MM.1S (cell line): ENCODE measurements at regions not wholly inside any gene's neighbourhood (a gene's known extent, or its start where the extent isn't known, plus 50 kb on each side); places are given as distances from the start of the nearest gene placed in this dataset.

ENCODE experiments used
- DNase-seq: peaks from one replicate; pipeline ENCODE4 v3.0.0-alpha.2; 2015
- H2AFZ ChIP-seq: fragments of 300-600 bp; sonication (generic); 2 replicates; pipeline ENCODE4 v1.6.0; 2016; ENCODE audit warnings: antibody characterized with exemption, low read length
- H3F3A ChIP-seq: fragments of 300-600 bp; sonication (generic); 2 replicates; pipeline ENCODE4 v1.6.1; 2016; ENCODE audit warnings: mild to moderate bottlenecking, antibody characterized with exemption, low read length, moderate library complexity, mixed read lengths; ENCODE audit not compliant: insufficient read depth
- H3K27ac ChIP-seq: fragments of 300-600 bp; sonication (generic); 2 replicates; pipeline ENCODE4 v1.5.1; 2016; ENCODE audit warnings: mild to moderate bottlenecking, low read length
- H3K27me3 ChIP-seq: fragments of 300-600 bp; sonication (generic); replicated peaks from 2 replicates; pipeline ENCODE4 v1.6.0; 2016; ENCODE audit warnings: low read length; ENCODE audit not compliant: insufficient read depth
- H3K36me3 ChIP-seq: fragments of 300-600 bp; sonication (generic); replicated peaks from 2 replicates; pipeline ENCODE4 v1.6.1; 2016; ENCODE audit warnings: mild to moderate bottlenecking, low read length, mixed read lengths; ENCODE audit not compliant: insufficient read depth
- H3K4me1 ChIP-seq: fragments of 300-600 bp; sonication (generic); 2 replicates; pipeline ENCODE4 v1.6.1; 2016; ENCODE audit warnings: low read length, mixed read lengths
- H3K4me2 ChIP-seq: fragments of 300-600 bp; sonication (generic); 2 replicates; pipeline ENCODE4 v1.6.0; 2016; ENCODE audit warnings: low read depth, low read length
- H3K4me3 ChIP-seq: fragments of 300-600 bp; sonication (generic); 2 replicates; pipeline ENCODE4 v1.5.1; 2016; ENCODE audit warnings: low read length, mixed read lengths
- H3K79me2 ChIP-seq: fragments of 300-600 bp; sonication (generic); 2 replicates; pipeline ENCODE4 v1.6.1; 2016; ENCODE audit warnings: mixed run types, low read length, mixed read lengths
- H3K9ac ChIP-seq: fragments of 300-600 bp; sonication (generic); 2 replicates; pipeline ENCODE4 v1.6.1; 2016; ENCODE audit warnings: low read length, mixed read lengths
- H3K9me2 ChIP-seq: fragments of 300-600 bp; sonication (generic); replicated peaks from 2 replicates; pipeline ENCODE4 v1.6.1; 2016; ENCODE audit warnings: mild to moderate bottlenecking, low read length, mixed read lengths; ENCODE audit not compliant: insufficient read depth
- H3K9me3 ChIP-seq: fragments of 300-600 bp; sonication (generic); replicated peaks from 2 replicates; pipeline ENCODE4 v1.6.1; 2016; ENCODE audit warnings: mild to moderate bottlenecking, low read length, mixed read lengths; ENCODE audit not compliant: insufficient read depth
- H4K20me1 ChIP-seq: fragments of 300-600 bp; sonication (generic); 2 replicates; pipeline ENCODE4 v1.6.1; 2016; ENCODE audit warnings: mild to moderate bottlenecking, low read length, moderate library complexity, mixed read lengths; ENCODE audit not compliant: insufficient read depth
- CTCF ChIP-seq: fragments of 300-600 bp; sonication (generic); IDR thresholded peaks from 2 replicates; pipeline ENCODE4 v1.5.1; 2016; ENCODE audit warnings: antibody characterized with exemption, low read length, mixed read lengths
- EZH2 ChIP-seq: fragments of 300-600 bp; sonication (generic); optimal IDR thresholded peaks from 2 replicates; pipeline ENCODE3; 2017; ENCODE audit warnings: low read depth, mild to moderate bottlenecking, antibody characterized with exemption, low read length, mixed read lengths
- EZH2phosphoT487 ChIP-seq: fragments of 300-600 bp; sonication (generic); IDR thresholded peaks from 2 replicates; pipeline ENCODE4 v1.6.1; 2018; ENCODE audit warnings: antibody characterized with exemption, low read length

- H3F3A ChIP-seq, result no peaks in the 10 kb centered on the region
Observed at GRCh38 chr1:234662148-234662547, 52.2 kb upstream of the IRF2BP2 start.

GRCh38 chr1:234661317-234661928 lies 51.4 kb upstream of the IRF2BP2 start:
- no peak overlapping the region for H3K4me2 ChIP-seq
- H3K9ac ChIP-seq, result no peak overlapping the region
- H3K79me2 ChIP-seq, result no peaks in the 10 kb centered on the region
- no peaks in the 10 kb centered on the region for H4K20me1 ChIP-seq
- DNase-seq, result no peak
- no peaks in the 10 kb centered on the region for H3K9me3 ChIP-seq
- H3K4me3 ChIP-seq, result no peak overlapping the region
- no peaks in the 10 kb centered on the region for H3K27me3 ChIP-seq
- no peaks in the 10 kb centered on the region for H3K36me3 ChIP-seq
- H3F3A ChIP-seq, result no peaks in the 10 kb centered on the region
- no peak overlapping the region for H3K27ac ChIP-seq
- H3K4me1 ChIP-seq, result peaks cover 10% of the 10 kb centered on the region; the same call in 1 of the 2 replicates
- H3K9me2 ChIP-seq, result no peaks in the 10 kb centered on the region
- H2AFZ ChIP-seq, result no peak overlapping the region
- TF ChIP-seq CTCF (no peak), EZH2 (no peak), EZH2phosphoT487 (no peak)

More at GRCh38 chr1:234662148-234662547, 52.2 kb upstream of the IRF2BP2 start:
- Histone ChIP-seq H3K27me3 (no peaks in the 10 kb centered on the region), H3K9me3 (no peaks in the 10 kb centered on the region), H3K9me2 (no peaks in the 10 kb centered on the region), H3K79me2 (no peaks in the 10 kb centered on the region), H2AFZ (no peak overlapping the region), H3K4me1 (peaks cover 5% of the 10 kb centered on the region; the same call in 1 of the 2 replicates), H3K4me2 (no peak overlapping the region), H4K20me1 (no peaks in the 10 kb centered on the region), H3K27ac (no peak overlapping the region), H3K9ac (no peak overlapping the region), H3K36me3 (no peaks in the 10 kb centered on the region), H3K4me3 (no peak overlapping the region)
- no peak for TF ChIP-seq EZH2
- TF ChIP-seq CTCF, result no peak
- TF ChIP-seq EZH2phosphoT487, result no peak
- DNase-seq, result no peak

- no peaks in the 10 kb centered on the region for H3K9me3 ChIP-seq
- H3K9me2 ChIP-seq, result no peaks in the 10 kb centered on the region
- H2AFZ ChIP-seq, result no peak overlapping the region
- no peak overlapping the region for H3K9ac ChIP-seq
- H3K27ac ChIP-seq, result no peak overlapping the region
- no peak overlapping the region for H3K4me2 ChIP-seq
- no peaks in the 10 kb centered on the region for H4K20me1 ChIP-seq
- no peak for TF ChIP-seq EZH2phosphoT487
- DNase-seq, result no peak
- peaks cover 10% of the 10 kb centered on the region; the same call in 1 of the 2 replicates for H3K4me1 ChIP-seq
- H3K36me3 ChIP-seq, result no peaks in the 10 kb centered on the region
- no peak overlapping the region for H3K4me3 ChIP-seq
- H3F3A ChIP-seq, result no peaks in the 10 kb centered on the region
- no peaks in the 10 kb centered on the region for H3K79me2 ChIP-seq
- no peaks in the 10 kb centered on the region for H3K27me3 ChIP-seq
Observed at GRCh38 chr1:234660536-234661316, 50.7 kb upstream of the IRF2BP2 start.
